Heart left ventricle (tissue), 13 donors: ENCODE measurements at regions not wholly inside any gene's neighbourhood (a gene's known extent, or its start where the extent isn't known, plus 50 kb on each side); places are given as distances from the start of the nearest gene placed in this dataset.

Experiments used
- POLR2A ChIP-seq, 2 donors: fragments of 450-650 bp; IDR thresholded peaks; one replicate each; pipeline ENCODE4 v1.6.1; 2017; ENCODE audit warnings: antibody characterized with exemption in 2 of 2, mild to moderate bottlenecking in 2 of 2, moderate library complexity in 2 of 2
- TF ChIP-seq, protein P1 (sequence below), 12 donors: fragments of 200-600 bp; sonication (generic) in 4 of 12; IDR thresholded peaks; one replicate each; pipeline versions ENCODE4 v1.5.0 to v1.8.0; 2018 to 2022; ENCODE audit warnings: antibody characterized with exemption in 12 of 12, mild to moderate bottlenecking in 5 of 12
- donor health status: ischemic (EF 13 %, LVEDD 7.1; RV severe dilation, severe dysfunction).
- donor health status: DM: no; HTN: yes; CAD: no.
- donor health status: DM: no; HTN: no; CAD: no.
- donor health status: ischemic (EF 25% LVEDD 6.9; RV normal size, moderate dysfunction).
- donor health status: ischemic (EF 25% LVEDD 5.7; RV mildly dilated, moderate dysfunction).
- donor health status: ischemic (EF 35%, LVEDD 5.7; RV mildly dilated, moderate dysfunction).
- donor health status: nonischemic (EF 11% LVEDD 7.7; RV severe dilation, severe dysfunction).
- donor health status: DM: yes; HTN: yes; CAD: no.
- donor health status: PGD.
- donor health status: ischemic (EF 29% LVEDD 5.4; RV normal size, mild dysfunction).
- donor health status: nonischemic (EF 23%, LVEDD 6.1; RV moderate dilation, normal function).

DNA sequence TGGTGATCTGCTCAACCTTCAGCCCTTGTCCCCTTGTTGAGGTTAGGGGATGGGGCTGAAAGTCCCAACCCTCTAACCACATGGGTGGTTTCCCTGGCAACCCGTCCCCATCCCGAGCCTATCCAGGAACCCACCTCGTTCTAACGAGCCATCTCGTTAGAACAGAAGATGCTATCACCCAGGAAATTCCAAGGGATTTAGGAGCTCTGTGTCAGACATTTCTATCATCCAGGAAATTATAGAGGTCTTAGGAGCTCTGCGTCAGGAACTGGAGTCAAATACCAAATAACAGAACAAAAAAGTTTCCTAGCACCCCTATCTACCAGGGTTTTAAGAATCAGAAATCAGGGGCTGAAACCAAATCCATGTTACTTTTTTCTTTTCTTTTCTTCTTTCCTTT is 90.3 kb upstream of the LCLAT1 start:
- TF ChIP-seq, protein P1, sequence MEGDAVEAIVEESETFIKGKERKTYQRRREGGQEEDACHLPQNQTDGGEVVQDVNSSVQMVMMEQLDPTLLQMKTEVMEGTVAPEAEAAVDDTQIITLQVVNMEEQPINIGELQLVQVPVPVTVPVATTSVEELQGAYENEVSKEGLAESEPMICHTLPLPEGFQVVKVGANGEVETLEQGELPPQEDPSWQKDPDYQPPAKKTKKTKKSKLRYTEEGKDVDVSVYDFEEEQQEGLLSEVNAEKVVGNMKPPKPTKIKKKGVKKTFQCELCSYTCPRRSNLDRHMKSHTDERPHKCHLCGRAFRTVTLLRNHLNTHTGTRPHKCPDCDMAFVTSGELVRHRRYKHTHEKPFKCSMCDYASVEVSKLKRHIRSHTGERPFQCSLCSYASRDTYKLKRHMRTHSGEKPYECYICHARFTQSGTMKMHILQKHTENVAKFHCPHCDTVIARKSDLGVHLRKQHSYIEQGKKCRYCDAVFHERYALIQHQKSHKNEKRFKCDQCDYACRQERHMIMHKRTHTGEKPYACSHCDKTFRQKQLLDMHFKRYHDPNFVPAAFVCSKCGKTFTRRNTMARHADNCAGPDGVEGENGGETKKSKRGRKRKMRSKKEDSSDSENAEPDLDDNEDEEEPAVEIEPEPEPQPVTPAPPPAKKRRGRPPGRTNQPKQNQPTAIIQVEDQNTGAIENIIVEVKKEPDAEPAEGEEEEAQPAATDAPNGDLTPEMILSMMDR (IDR thresholded peaks at IDR 0.05): no peak
- TF ChIP-seq POLR2A (IDR thresholded peaks at IDR 0.05): no peak
